ENCODE measurements at regions not wholly inside any gene's neighbourhood (a gene's known extent, or its start where the extent isn't known, plus 50 kb on each side); places are given as distances from the start of the nearest gene placed in this dataset.

DNA sequence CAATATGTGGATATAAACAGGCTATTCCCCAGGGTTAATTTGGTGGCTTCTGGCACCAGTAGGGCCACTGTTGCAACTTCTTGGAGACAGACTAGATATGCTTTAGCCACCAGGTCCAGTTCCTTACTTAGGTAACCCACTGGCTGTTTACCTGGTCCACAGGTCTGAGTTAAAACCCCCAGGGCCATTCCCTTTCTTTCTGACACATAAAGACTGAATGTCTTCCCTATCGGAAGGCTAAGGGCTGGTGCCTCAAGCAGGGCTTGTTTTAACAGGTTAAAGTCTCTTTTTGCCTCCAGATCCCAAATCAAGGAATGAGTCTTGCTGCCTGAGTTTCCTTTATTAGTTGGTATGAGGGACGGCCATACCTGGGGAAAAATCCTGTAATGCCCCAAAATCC lies 1052.7 kb upstream of the CNTN5 start (continued):
- TF ChIP-seq, protein P1, sequence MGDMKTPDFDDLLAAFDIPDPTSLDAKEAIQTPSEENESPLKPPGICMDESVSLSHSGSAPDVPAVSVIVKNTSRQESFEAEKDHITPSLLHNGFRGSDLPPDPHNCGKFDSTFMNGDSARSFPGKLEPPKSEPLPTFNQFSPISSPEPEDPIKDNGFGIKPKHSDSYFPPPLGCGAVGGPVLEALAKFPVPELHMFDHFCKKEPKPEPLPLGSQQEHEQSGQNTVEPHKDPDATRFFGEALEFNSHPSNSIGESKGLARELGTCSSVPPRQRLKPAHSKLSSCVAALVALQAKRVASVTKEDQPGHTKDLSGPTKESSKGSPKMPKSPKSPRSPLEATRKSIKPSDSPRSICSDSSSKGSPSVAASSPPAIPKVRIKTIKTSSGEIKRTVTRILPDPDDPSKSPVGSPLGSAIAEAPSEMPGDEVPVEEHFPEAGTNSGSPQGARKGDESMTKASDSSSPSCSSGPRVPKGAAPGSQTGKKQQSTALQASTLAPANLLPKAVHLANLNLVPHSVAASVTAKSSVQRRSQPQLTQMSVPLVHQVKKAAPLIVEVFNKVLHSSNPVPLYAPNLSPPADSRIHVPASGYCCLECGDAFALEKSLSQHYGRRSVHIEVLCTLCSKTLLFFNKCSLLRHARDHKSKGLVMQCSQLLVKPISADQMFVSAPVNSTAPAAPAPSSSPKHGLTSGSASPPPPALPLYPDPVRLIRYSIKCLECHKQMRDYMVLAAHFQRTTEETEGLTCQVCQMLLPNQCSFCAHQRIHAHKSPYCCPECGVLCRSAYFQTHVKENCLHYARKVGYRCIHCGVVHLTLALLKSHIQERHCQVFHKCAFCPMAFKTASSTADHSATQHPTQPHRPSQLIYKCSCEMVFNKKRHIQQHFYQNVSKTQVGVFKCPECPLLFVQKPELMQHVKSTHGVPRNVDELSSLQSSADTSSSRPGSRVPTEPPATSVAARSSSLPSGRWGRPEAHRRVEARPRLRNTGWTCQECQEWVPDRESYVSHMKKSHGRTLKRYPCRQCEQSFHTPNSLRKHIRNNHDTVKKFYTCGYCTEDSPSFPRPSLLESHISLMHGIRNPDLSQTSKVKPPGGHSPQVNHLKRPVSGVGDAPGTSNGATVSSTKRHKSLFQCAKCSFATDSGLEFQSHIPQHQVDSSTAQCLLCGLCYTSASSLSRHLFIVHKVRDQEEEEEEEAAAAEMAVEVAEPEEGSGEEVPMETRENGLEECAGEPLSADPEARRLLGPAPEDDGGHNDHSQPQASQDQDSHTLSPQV (IDR thresholded peaks at IDR 0.05): no peak
- no peak for TF ChIP-seq NR2C1 (IDR thresholded peaks at IDR 0.05)
- no peak for TF ChIP-seq ZNF622 (IDR thresholded peaks at IDR 0.05)

DNA sequence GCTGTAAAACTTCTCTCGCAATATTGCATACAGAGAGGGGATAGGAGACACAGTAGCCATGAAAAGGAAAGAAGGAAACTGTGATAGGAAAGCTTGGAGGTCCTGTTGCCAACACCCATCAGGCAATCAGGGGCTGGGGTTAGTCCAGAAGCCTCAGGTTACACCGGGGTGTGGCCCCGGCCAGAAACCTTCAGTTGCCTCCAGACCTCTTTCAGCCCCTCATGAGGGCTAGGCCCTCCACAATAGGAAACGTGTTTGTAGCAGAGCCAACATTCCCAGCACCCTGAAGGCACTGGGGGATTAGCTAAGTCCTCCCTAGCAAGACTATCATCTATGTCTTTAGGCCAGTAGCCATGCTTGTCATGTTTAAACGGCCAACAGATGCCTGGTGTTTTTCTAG lies 1048.0 kb upstream of the CNTN5 start:
- Histone ChIP-seq H2AFZ (ENCODE audit: control insufficient read depth, low read depth, low read length) (no peak overlapping the region), H3K9me3 (replicated peaks; ENCODE audit: control insufficient read depth, insufficient read depth, low read length) (no peaks in the 10 kb centered on the region), H3K27ac (ENCODE audit: control insufficient read depth, insufficient read depth) (no peak overlapping the region), H3K4me1 (ENCODE audit: control insufficient read depth, insufficient read depth, low read length) (no peaks in the 10 kb centered on the region), H4K20me1 (ENCODE audit: control insufficient read depth, insufficient read depth) (no peaks in the 10 kb centered on the region), H3K4me3 (no peak overlapping the region), H3K36me3 (ENCODE audit: control insufficient read depth in 2 of 2, insufficient read depth in 2 of 2, low read length in 1 of 2) (no peaks in the 10 kb centered on the region), H3K9ac (ENCODE audit: control insufficient read depth, insufficient read depth, low read length) (no peak overlapping the region), H3K27me3 (replicated peaks in 1 of 2; ENCODE audit: control insufficient read depth in 2 of 2, insufficient read depth in 2 of 2, low read length in 1 of 2) (no peaks in the 10 kb centered on the region), H3K4me2 (ENCODE audit: control insufficient read depth, insufficient read depth) (no peak overlapping the region), H3K79me2 (ENCODE audit: control insufficient read depth, insufficient read depth, low read length) (no peaks in the 10 kb centered on the region)
- CTCF ChIA-PET: no interaction called here
- SMC1A ChIA-PET (ENCODE audit: uncharacterized antibody, unreplicated experiment): no interaction called here
- in situ Hi-C loops (cut with MboI): no loop called here
- RAD21 ChIA-PET (ENCODE audit: unreplicated experiment): no interaction called here
- BruUV-seq (replicated peaks): no TSS peak
- TF ChIP-seq TAF1 (IDR thresholded peaks at IDR 0.05; ENCODE audit: borderline replicate concordance, low read depth, low read length) (no peak), FOXK2 (IDR thresholded peaks at IDR 0.05) (no peak)
- ATAC-seq: no peak
- no peak for DNase-seq (ENCODE audit: low read depth, low spot score)
- WGBS (ENCODE audit: insufficient coverage, insufficient replicate concordance, low lambda C conversion rate, missing lambda C conversion rate): 7% methylated on average over 5 of the region's 5 CpGs
- FAIRE-seq: no peak
- intact Hi-C loops (cut with micrococcal nuclease; ENCODE audit: unreplicated experiment): no loop called here
- POLR2A ChIA-PET: no interaction called here

Measured in GM12878 (cell line).